Astrocyte (in vitro differentiated cells and primary cell): ENCODE measurements at regions not wholly inside any gene's neighbourhood (a gene's known extent, or its start where the extent isn't known, plus 50 kb on each side); places are given as distances from the start of the nearest gene placed in this dataset.

Source experiments
- DNase-seq: peaks from one replicate; pipeline ENCODE4 v3.0.0-alpha.2; 2010; ENCODE audit warnings: low read depth
- FAIRE-seq: peaks from 2 replicates; lab custom pipeline; 2011; peaks lifted over from hg19 to GRCh38; lab: Jason Lieb, UNC
- H2AFZ ChIP-seq: 2 replicates; pipeline ENCODE4 v1.6.0; 2012; ENCODE audit warnings: low read depth, low read length, inconsistent platforms
- H3K27ac ChIP-seq: 2 replicates; pipeline ENCODE4 v1.5.1; 2011; ENCODE audit warnings: low read depth, low read length, inconsistent platforms
- H3K27me3 ChIP-seq: 2 replicates; pipeline ENCODE4 v1.6.0; 2011; ENCODE audit warnings: low read length, inconsistent platforms; ENCODE audit not compliant: insufficient read depth
- H3K36me3 ChIP-seq: 2 replicates; pipeline ENCODE4 v1.5.1; 2011; ENCODE audit warnings: low read length, inconsistent platforms; ENCODE audit not compliant: insufficient read depth
- H3K4me1 ChIP-seq: 2 replicates; pipeline ENCODE4 v1.5.1; 2011; ENCODE audit warnings: low read length, inconsistent platforms; ENCODE audit not compliant: insufficient read depth
- H3K4me2 ChIP-seq: 2 replicates; pipeline ENCODE4 v1.6.0; 2012; ENCODE audit warnings: low read length, inconsistent platforms
- H3K4me3 ChIP-seq: 2 replicates; pipeline ENCODE4 v1.5.1; 2011; ENCODE audit warnings: low read depth, mild to moderate bottlenecking, low read length, inconsistent platforms; ENCODE audit not compliant: insufficient read depth
- H3K79me2 ChIP-seq: 2 replicates; pipeline ENCODE4 v1.6.0; 2012; ENCODE audit warnings: mild to moderate bottlenecking, low read length, inconsistent platforms; ENCODE audit not compliant: insufficient read depth
- H3K9ac ChIP-seq: 2 replicates; pipeline ENCODE4 v1.6.0; 2012; ENCODE audit warnings: mild to moderate bottlenecking, low read length, inconsistent platforms
- H3K9me3 ChIP-seq: 2 replicates; pipeline ENCODE4 v1.5.1; 2012; ENCODE audit warnings: low read depth, mild to moderate bottlenecking, low read length, inconsistent platforms; ENCODE audit not compliant: insufficient read depth
- H4K20me1 ChIP-seq: 2 replicates; pipeline ENCODE4 v1.6.0; 2012; ENCODE audit warnings: low read length, inconsistent platforms; ENCODE audit not compliant: insufficient read depth
- H3K27ac Mint-ChIP-seq: one replicate; pipeline ENCODE4 v1.8.0; 2021; ENCODE audit warnings: mild to moderate bottlenecking, mixed read lengths; ENCODE audit not compliant: unreplicated experiment
- H3K27me3 Mint-ChIP-seq: one replicate; pipeline ENCODE4 v1.8.0; 2021; ENCODE audit warnings: low read depth, mixed read lengths; ENCODE audit not compliant: unreplicated experiment
- H3K36me3 Mint-ChIP-seq: one replicate; pipeline ENCODE4 v1.8.0; 2021; ENCODE audit warnings: low read depth, mixed read lengths; ENCODE audit not compliant: unreplicated experiment
- H3K4me1 Mint-ChIP-seq: one replicate; pipeline ENCODE4 v1.8.0; 2021; ENCODE audit warnings: low read depth, mixed read lengths; ENCODE audit not compliant: unreplicated experiment
- H3K4me3 Mint-ChIP-seq: one replicate; pipeline ENCODE4 v1.8.0; 2021; ENCODE audit warnings: mild to moderate bottlenecking, moderate library complexity, mixed read lengths; ENCODE audit not compliant: unreplicated experiment
- H3K9me3 Mint-ChIP-seq: one replicate; pipeline ENCODE4 v1.8.0; 2021; ENCODE audit warnings: mild to moderate bottlenecking, mixed read lengths; ENCODE audit not compliant: unreplicated experiment
- EZH2 ChIP-seq: IDR thresholded peaks from 2 replicates; pipeline ENCODE4 v1.6.1; 2012; ENCODE audit warnings: mild to moderate bottlenecking, low read length, inconsistent platforms; ENCODE audit not compliant: insufficient read depth
- TF ChIP-seq, protein P1 (sequence below): IDR thresholded peaks from 2 replicates; pipeline ENCODE4 v1.5.1; 2011; ENCODE audit warnings: low read depth, mild to moderate bottlenecking, inconsistent platforms, low read length, moderate library complexity; ENCODE audit not compliant: insufficient read depth

DNA sequence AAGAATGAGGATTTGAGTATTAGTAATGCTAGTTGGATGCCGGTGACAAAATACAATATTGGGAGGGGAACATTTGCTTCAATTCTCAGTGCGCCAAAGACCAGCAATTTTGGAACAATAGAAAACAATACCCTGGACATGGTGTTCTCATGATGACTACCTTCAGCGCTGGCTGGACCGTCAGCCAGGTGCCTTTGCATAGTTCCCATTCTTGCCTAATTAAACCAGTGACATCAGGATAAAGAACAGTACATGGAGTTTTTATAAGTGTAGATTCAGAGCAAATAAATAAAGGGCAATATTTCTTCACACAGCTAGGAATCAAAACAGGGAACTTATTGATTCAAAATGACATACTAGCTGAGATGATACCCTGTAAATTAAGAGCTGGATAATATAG is 404.8 kb upstream of the RORA start:
- Histone ChIP-seq H3K27ac (no peak overlapping the region), H2AFZ (no peak overlapping the region), H3K36me3 (no peaks in the 10 kb centered on the region), H3K79me2 (no peaks in the 10 kb centered on the region), H3K4me1 (no peaks in the 10 kb centered on the region), H3K9ac (no peak overlapping the region), H3K9me3 (no peaks in the 10 kb centered on the region), H3K27me3 (no peaks in the 10 kb centered on the region), H4K20me1 (no peaks in the 10 kb centered on the region), H3K4me3 (no peak overlapping the region), H3K4me2 (no peak overlapping the region)
- no peaks in the 10 kb centered on the region for H3K9me3 Mint-ChIP-seq
- no peak overlapping the region for H3K4me3 Mint-ChIP-seq
- H3K36me3 Mint-ChIP-seq, result no peaks in the 10 kb centered on the region
- TF ChIP-seq, protein P1, sequence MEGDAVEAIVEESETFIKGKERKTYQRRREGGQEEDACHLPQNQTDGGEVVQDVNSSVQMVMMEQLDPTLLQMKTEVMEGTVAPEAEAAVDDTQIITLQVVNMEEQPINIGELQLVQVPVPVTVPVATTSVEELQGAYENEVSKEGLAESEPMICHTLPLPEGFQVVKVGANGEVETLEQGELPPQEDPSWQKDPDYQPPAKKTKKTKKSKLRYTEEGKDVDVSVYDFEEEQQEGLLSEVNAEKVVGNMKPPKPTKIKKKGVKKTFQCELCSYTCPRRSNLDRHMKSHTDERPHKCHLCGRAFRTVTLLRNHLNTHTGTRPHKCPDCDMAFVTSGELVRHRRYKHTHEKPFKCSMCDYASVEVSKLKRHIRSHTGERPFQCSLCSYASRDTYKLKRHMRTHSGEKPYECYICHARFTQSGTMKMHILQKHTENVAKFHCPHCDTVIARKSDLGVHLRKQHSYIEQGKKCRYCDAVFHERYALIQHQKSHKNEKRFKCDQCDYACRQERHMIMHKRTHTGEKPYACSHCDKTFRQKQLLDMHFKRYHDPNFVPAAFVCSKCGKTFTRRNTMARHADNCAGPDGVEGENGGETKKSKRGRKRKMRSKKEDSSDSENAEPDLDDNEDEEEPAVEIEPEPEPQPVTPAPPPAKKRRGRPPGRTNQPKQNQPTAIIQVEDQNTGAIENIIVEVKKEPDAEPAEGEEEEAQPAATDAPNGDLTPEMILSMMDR, result no peak
- TF ChIP-seq EZH2, result no peak
- no peak for DNase-seq
- FAIRE-seq, result no peak
- peaks cover 2% of the 10 kb centered on the region for H3K27me3 Mint-ChIP-seq
- no peaks in the 10 kb centered on the region for H3K4me1 Mint-ChIP-seq
- H3K27ac Mint-ChIP-seq, result no peak overlapping the region

DNA sequence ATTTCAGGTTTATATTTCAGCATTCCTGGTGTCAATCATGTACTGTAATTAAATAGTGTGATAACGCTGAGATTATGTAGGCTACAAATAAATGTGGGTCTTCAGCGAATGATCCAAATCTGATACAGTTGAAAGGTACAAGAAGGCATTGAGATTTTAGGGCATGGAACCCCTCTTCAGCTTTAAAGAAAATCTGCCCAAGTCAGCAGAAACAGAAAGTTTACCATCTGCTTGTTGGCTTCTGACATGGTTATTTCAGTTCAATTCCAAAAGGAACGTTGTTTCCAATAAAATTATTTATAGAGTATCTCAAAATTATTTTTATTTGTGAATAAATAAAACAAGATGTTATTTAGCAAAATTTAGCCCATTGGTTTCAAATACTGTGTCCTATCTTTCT is 400.2 kb upstream of the RORA start:
- Histone ChIP-seq H2AFZ (no peak overlapping the region), H4K20me1 (no peaks in the 10 kb centered on the region), H3K4me2 (no peak overlapping the region), H3K27me3 (peaks cover 3% of the 10 kb centered on the region), H3K9ac (no peak overlapping the region), H3K4me3 (no peak overlapping the region), H3K79me2 (no peaks in the 10 kb centered on the region), H3K36me3 (no peaks in the 10 kb centered on the region), H3K4me1 (no peaks in the 10 kb centered on the region), H3K9me3 (no peaks in the 10 kb centered on the region), H3K27ac (no peak overlapping the region)
- TF ChIP-seq, protein P1, result no peak
- no peak for TF ChIP-seq EZH2
- H3K27me3 Mint-ChIP-seq, result peaks cover 2% of the 10 kb centered on the region
- no peaks in the 10 kb centered on the region for H3K36me3 Mint-ChIP-seq
- H3K4me3 Mint-ChIP-seq, result no peak overlapping the region
- no peaks in the 10 kb centered on the region for H3K4me1 Mint-ChIP-seq
- no peak overlapping the region for H3K27ac Mint-ChIP-seq
- FAIRE-seq (no peak), DNase-seq (no peak)
- H3K9me3 Mint-ChIP-seq, result no peaks in the 10 kb centered on the region

DNA sequence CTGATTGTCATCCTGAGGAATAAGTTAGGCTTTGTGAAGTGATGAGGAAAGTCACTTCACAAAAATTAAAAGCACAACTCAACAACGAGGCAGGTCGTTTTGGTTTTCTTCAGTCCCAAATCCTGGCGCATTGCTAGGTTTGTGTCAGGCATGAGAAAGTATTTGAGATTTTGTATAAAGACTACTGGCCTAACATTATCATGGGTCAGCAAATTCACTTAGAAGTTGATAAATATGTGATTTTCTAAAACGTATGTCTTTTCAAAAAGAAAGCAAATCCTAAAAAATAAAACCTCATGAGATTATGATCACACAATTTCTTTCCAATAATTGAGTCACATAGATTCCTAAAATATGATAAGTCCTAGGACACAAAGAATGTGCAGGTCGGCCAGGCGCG is 395.8 kb upstream of the RORA start:
- no peaks in the 10 kb centered on the region for H3K36me3 ChIP-seq
- no peak for FAIRE-seq
- no peak overlapping the region for H3K27ac Mint-ChIP-seq

More for the DNA sequence above, 395.8 kb upstream of the RORA start:
- TF ChIP-seq, protein P1, result no peak
- TF ChIP-seq EZH2, result no peak
- Histone ChIP-seq H3K79me2 (no peaks in the 10 kb centered on the region), H3K27ac (no peak overlapping the region), H3K9ac (no peak overlapping the region), H3K4me2 (no peak overlapping the region), H4K20me1 (no peaks in the 10 kb centered on the region), H3K4me1 (no peaks in the 10 kb centered on the region), H2AFZ (no peak overlapping the region), H3K27me3 (peaks cover 6% of the 10 kb centered on the region), H3K4me3 (no peak overlapping the region), H3K9me3 (no peaks in the 10 kb centered on the region)
- Mint-ChIP-seq H3K4me1 (no peaks in the 10 kb centered on the region), H3K36me3 (no peaks in the 10 kb centered on the region), H3K27me3 (peaks cover 7% of the 10 kb centered on the region), H3K4me3 (no peak overlapping the region), H3K9me3 (peaks cover 3% of the 10 kb centered on the region)
- no peak for DNase-seq
